ENCODE measurements at regions not wholly inside any gene's neighbourhood (a gene's known extent, or its start where the extent isn't known, plus 50 kb on each side); places are given as distances from the start of the nearest gene placed in this dataset.

- TF ChIP-seq CHD2 (IDR thresholded peaks at IDR 0.05; ENCODE audit: low read length) (no peak), CBX8 (IDR thresholded peaks at IDR 0.05; ENCODE audit: borderline replicate concordance, low read depth, low read length) (no peak), KDM4A (IDR thresholded peaks at IDR 0.05; ENCODE audit: low read depth, low read length, severe bottlenecking) (no peak), SIX5 (IDR thresholded peaks at IDR 0.05; ENCODE audit: low read depth, low read length) (no peak), NRF1 (IDR thresholded peaks at IDR 0.05; ENCODE audit: low read depth, low read length) (no peak), JUN (IDR thresholded peaks at IDR 0.05; ENCODE audit: low read depth, low read length) (no peak), TAF7 (optimal IDR thresholded peaks at IDR 0.05; ENCODE audit: borderline replicate concordance, low read depth, low read length) (no peak), RXRA (IDR thresholded peaks at IDR 0.05; ENCODE audit: insufficient read depth, low read depth, low read length) (no peak), YY1 (IDR thresholded peaks at IDR 0.05; ENCODE audit: low read depth, low read length) (no peak), MAX (IDR thresholded peaks at IDR 0.05) (no peak), ASH2L (IDR thresholded peaks at IDR 0.05; ENCODE audit: low read length) (no peak), TEAD4 (IDR thresholded peaks at IDR 0.05; ENCODE audit: low read depth, low read length) (no peak)
- TF ChIP-seq, protein P1, sequence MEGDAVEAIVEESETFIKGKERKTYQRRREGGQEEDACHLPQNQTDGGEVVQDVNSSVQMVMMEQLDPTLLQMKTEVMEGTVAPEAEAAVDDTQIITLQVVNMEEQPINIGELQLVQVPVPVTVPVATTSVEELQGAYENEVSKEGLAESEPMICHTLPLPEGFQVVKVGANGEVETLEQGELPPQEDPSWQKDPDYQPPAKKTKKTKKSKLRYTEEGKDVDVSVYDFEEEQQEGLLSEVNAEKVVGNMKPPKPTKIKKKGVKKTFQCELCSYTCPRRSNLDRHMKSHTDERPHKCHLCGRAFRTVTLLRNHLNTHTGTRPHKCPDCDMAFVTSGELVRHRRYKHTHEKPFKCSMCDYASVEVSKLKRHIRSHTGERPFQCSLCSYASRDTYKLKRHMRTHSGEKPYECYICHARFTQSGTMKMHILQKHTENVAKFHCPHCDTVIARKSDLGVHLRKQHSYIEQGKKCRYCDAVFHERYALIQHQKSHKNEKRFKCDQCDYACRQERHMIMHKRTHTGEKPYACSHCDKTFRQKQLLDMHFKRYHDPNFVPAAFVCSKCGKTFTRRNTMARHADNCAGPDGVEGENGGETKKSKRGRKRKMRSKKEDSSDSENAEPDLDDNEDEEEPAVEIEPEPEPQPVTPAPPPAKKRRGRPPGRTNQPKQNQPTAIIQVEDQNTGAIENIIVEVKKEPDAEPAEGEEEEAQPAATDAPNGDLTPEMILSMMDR (IDR thresholded peaks at IDR 0.05; ENCODE audit: control extremely low read depth in 1 of 3, insufficient read depth in 1 of 3, low read depth in 1 of 3, low read length in 3 of 3), result no peak
- POLR2A ChIA-PET (ENCODE audit: partially characterized antibody), result no interaction called here
- WGBS, 2 experiments (ENCODE audit: extremely low coverage in 1 of 2, insufficient coverage in 1 of 2, insufficient read length in 1 of 2, insufficient replicate concordance in 2 of 2, low coverage in 1 of 2, low lambda C conversion rate in 2 of 2, missing lambda C conversion rate in 1 of 2), result 87% methylated on average over 6 of the region's 6 CpGs; no CpG with 5 or more reads in 1 of the 2 experiments
Measured at GRCh38 chr15:87408902-87409301, 847.6 kb downstream of the NTRK3 start.

More at GRCh38 chr15:87408902-87409301, 847.6 kb downstream of the NTRK3 start:
- H2BK5ac ChIP-seq (ENCODE audit: low read depth, low read length), result no peak overlapping the region
- no peaks in the 10 kb centered on the region for H3K27me3 ChIP-seq (replicated peaks in 1 of 4; ENCODE audit: control insufficient read depth in 3 of 4, extremely low read depth in 1 of 4, insufficient read depth in 3 of 4, low read length in 3 of 4)
- H3K4me3 ChIP-seq (ENCODE audit: extremely low read depth in 1 of 4, insufficient read depth in 2 of 4, low read depth in 3 of 4, low read length in 4 of 4), result no peak overlapping the region
- H3K4me1 ChIP-seq (replicated peaks in 1 of 4; ENCODE audit: control insufficient read depth in 3 of 4, insufficient read depth in 4 of 4, low read length in 3 of 4), result peaks cover 0 to under 1% (median 0%) of the 10 kb centered on the region in 4 experiments; a peak in 1 of 7 replicates
- no peaks in the 10 kb centered on the region for H3K79me1 ChIP-seq (ENCODE audit: low read depth, low read length)
- H3K23me2 ChIP-seq (ENCODE audit: low read depth, low read length), result no peaks in the 10 kb centered on the region
- H3K18ac ChIP-seq (ENCODE audit: extremely low read depth, low read length), result no peak overlapping the region
- no peak overlapping the region for H4K5ac ChIP-seq (ENCODE audit: insufficient read length, low read depth, low read length)
- no peaks in the 10 kb centered on the region for H3K36me3 ChIP-seq (ENCODE audit: control insufficient read depth in 2 of 4, insufficient read depth in 4 of 4, low read length in 3 of 4)
- CTCF ChIA-PET (ENCODE audit: partially characterized antibody), result no interaction called here
- no peak overlapping the region for H2BK120ac ChIP-seq (replicated peaks; ENCODE audit: low read depth, low read length)
- no peak overlapping the region for H3K27ac ChIP-seq (ENCODE audit: low read depth, low read length)
- no peak overlapping the region for H3K4me2 ChIP-seq (ENCODE audit: insufficient read depth in 1 of 2, low read depth in 2 of 2, low read length in 2 of 2)
- no peak overlapping the region for H4K91ac ChIP-seq (replicated peaks; ENCODE audit: insufficient read length, low read length)
- no peak overlapping the region for H3K4ac ChIP-seq (replicated peaks; ENCODE audit: insufficient read length, low read depth, low read length)
- H3K9me3 ChIP-seq (ENCODE audit: insufficient read depth in 2 of 2, low read depth in 1 of 2, low read length in 1 of 2), result no peaks in the 10 kb centered on the region
- no peak overlapping the region for H4K8ac ChIP-seq (ENCODE audit: extremely low read depth, insufficient read depth, low read length)
- no peak overlapping the region for H2AK5ac ChIP-seq (ENCODE audit: low read depth, low read length)
- no peaks in the 10 kb centered on the region for H4K20me1 ChIP-seq (replicated peaks in 1 of 2; ENCODE audit: control insufficient read depth in 1 of 2, insufficient read depth in 2 of 2, low read length in 2 of 2)
- H3K56ac ChIP-seq (replicated peaks; ENCODE audit: insufficient read length, low read depth, low read length), result no peak overlapping the region
- no peak overlapping the region for H3K23ac ChIP-seq (ENCODE audit: insufficient read length)
- DNase-seq (ENCODE audit: low read depth in 1 of 2, low spot score in 2 of 2), result no peak
- no peaks in the 10 kb centered on the region for H3K79me2 ChIP-seq (ENCODE audit: control insufficient read depth in 1 of 2, insufficient read depth in 2 of 2, low read length in 2 of 2)
- no peak for FAIRE-seq
- no peak overlapping the region for H2BK20ac ChIP-seq (ENCODE audit: low read length)
- H3K9ac ChIP-seq (replicated peaks in 1 of 4; ENCODE audit: extremely low read depth in 1 of 4, low read depth in 3 of 4, low read length in 3 of 4), result no peak overlapping the region
- H2BK12ac ChIP-seq (ENCODE audit: low read depth, low read length), result no peak overlapping the region
- H2AFZ ChIP-seq (ENCODE audit: low read length), result no peak overlapping the region
- H3K14ac ChIP-seq (ENCODE audit: insufficient read length), result no peak overlapping the region
- no peak overlapping the region for H2BK15ac ChIP-seq (ENCODE audit: low read length)
